NCI-H2227 (cell line): ENCODE measurements at regions not wholly inside any gene's neighbourhood (a gene's known extent, or its start where the extent isn't known, plus 50 kb on each side); places are given as distances from the start of the nearest gene placed in this dataset.

Experiments
- DNase-seq: peaks from one replicate; lab custom pipeline; 2025; ENCODE audit not compliant: unreplicated experiment; lab: John Stamatoyannopoulos, UW

DNA sequence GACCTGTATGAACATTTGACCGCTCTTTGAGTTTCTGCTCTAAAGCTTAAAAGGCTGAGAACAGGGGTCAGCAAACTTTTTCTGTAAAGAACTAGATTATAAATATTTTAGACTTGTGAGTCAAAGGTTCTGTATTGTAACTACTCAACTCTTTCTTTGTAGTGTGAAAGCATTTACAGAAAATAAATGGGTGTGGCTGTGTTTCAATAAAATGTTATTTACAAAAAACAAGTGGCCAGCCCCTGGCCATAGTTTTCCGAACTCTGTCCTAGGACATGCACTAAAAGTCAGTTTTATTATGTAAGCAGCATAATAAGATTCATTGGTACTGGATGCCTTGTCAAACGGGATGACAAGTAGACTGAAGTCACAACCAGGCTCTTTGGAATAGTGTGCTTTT is 434.9 kb downstream of the ZEB2 start:
- DNase-seq = no peak

GRCh38 chr2:144084114-144084661 is 435.7 kb downstream of the ZEB2 start:
- DNase-seq = no peak

DNA sequence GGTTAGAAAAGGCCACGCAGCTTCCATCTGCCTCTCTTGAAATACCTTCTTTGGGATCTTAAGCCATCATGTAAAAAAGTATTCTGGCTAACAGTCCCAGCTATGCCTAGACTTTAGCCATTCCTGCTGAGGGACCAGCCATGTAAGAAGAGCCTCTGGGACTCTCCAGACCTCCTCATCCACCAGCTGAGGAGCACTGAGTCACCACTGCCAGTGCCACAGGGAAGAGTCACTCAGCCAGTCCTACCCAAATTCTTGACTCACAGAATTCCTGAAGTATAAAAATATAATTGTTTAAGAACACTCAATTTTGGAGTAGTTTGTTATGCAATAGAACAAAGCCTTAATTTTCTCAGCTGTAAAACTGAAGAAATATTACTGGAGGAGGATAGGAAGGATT is 436.7 kb downstream of the ZEB2 start:
- no peak for DNase-seq

GRCh38 chr2:144082777-144083176 is 437.1 kb downstream of the ZEB2 start:
- no peak for DNase-seq

- DNase-seq = no peak
Observed at GRCh38 chr2:144082327-144082726, 437.6 kb downstream of the ZEB2 start.

DNA sequence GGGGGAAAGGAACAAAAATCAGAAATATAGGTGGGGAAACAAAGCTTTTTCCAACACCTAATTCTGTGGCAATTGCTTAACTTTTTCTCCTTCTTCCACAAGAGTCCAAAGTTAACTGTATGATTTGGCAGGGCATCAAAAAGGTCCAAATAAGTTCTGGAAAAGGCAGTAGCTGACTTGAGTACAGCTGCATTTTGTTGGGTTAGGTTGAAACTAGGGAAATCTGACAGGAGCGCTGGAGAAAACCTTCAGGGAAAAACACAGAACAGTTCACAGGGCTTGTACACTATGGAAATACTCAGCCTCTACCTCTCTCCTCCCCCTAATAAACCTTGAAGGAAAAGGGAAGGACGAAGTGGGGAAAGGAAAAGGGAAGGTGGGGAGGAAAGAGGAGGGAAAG is 438.6 kb downstream of the ZEB2 start:
- no peak for DNase-seq

- DNase-seq = no peak
Observed at GRCh38 chr2:144079803-144080202, 440.1 kb downstream of the ZEB2 start.

DNA sequence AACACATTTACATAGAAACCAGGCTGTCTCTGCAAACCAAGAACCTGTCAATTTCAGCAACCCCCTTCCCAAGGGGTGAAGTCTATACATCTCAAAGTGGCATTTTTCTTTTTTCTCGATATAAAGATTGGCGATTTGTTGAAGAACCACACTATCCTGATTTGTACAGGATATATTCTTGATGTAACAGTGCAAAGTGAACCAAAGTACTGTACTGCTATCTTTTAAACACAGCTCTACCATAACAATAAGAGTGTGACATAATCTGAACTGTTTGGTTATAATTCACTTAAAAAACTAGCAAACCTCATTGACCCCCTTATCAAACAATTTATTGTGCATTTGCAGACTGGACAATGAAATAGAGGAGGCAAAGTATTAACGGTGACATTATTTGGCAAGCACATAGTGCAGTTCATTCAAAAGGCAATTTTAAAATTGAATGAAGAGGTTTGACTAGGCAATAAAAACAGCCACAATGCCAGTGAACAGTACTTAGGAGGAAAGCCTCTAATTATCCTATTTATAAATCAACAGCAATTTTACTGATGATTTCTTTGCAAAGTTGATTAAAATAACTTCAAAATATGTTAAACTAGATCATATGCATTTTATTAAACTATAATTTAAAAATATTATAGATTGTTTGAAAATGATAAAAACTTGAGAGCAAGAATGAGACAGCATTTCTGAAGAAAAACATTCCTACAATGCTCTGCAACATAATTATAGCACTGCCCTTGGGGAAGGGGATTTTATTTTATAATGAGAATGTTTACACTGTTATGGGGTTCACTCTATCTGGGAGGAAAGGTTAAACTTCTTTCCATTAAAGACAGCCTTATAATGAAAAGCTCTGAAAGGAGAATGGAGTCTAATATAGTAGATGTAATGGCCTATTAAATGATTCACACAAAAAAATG is 440.9 kb downstream of the ZEB2 start:
- DNase-seq = peak; percentile 75

DNA sequence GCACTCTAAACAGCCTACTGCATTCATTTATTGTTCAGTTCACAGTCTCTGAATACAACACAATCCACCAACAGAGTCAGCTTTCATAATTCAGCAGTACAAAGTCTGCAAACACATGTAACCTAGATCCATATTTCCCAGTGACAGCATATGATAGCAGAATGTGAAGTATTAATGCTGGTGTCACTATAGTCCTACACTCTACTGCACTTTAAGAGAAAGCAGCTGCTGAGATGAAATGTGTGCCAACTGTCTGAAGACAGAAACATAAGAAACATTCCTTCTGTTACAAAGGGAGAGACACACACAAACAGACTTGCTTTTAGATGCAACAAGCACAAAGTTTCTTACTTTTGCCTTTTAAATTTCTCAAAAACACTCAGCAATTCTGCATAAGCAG is 441.8 kb downstream of the ZEB2 start:
- no peak for DNase-seq

- no peak for DNase-seq
Observed at GRCh38 chr2:144074450-144074849, 445.5 kb downstream of the ZEB2 start.

DNA sequence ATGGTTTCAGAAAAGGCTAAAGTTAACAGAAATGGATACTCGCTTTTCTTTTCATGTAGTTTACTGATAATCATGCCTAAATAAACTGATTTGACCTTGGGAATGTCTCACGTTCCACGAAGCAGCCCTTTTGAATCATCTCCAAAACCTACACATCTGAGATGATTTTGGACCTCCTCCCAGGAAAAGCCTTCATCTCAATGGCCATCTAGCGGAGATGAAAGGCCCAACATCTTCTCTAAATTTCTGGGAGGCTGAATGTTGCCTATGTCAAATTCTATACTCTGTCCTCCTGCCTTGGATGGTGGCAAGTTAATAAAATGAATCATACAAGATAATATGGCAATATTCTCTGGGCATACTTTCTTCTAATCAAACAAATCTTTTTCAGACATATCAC is 448.5 kb downstream of the ZEB2 start:
- no peak for DNase-seq

- peak; percentile 32 for DNase-seq
Observed at GRCh38 chr2:144067506-144067905, 452.4 kb downstream of the ZEB2 start.

GRCh38 chr2:144063602-144064001 is 456.3 kb downstream of the ZEB2 start:
- no peak for DNase-seq

GRCh38 chr2:144054911-144055310 is 465.0 kb downstream of the ZEB2 start:
- DNase-seq = no peak

DNA sequence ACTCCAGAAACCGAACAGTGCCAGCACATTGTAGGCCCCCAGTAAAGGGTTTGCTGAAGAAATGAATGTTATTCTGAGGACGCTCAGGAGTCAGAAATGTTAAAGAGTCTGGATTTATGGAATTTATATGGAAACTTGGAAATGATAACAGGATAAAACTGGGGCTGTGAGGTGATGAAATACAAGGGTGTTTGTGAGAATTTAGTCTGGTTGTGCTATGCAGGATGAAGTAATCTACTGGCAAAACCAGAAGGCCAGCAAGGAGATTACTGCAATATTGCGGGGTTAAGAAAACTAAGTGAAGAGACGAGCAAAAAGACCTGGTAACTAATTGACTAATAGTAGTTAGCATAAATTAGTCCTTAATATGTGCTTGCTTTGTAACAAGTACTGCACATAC is 467.8 kb downstream of the ZEB2 start:
- no peak for DNase-seq

GRCh38 chr2:144049137-144049536 is 470.8 kb downstream of the ZEB2 start:
- DNase-seq = no peak

GRCh38 chr2:144048631-144049060 is 471.3 kb downstream of the ZEB2 start:
- DNase-seq = no peak

DNA sequence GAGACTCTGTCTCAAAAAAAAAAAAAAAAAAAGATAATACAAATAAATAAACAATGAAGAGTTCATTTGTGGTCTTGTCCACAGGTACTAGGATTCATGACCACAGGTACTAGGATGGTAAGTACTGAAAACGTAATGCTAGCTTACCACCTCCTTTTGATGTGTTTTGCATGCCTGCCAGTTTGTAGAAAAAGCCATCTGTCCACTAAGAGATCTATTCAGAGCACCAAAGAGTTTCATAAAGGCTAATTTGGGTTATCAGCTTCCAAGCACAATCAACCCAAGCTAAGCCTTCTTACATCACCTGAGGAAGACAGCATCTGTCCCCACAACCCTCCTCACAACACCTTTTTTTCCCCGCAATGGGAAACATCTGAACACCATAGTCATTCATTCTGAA is 477.2 kb downstream of the ZEB2 start:
- DNase-seq = no peak

DNA sequence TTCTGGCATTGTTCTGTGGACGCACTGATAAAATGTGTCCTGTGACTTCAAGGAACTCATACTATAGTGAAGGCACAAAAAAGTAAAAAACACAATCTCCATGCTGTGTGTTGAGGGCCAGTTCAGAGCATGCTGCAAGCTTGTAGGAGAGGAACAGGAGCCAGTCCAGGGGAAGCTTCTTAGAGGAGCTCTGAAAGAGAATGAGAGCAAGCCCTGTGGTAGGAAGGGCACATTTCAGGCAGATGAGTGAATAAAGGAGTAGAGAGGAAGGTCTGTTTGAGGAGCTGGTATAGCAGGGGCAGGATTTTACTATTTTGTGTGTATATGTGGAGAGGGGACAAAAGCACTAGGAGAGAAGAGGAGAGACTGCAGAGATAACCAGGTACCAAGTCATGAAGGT is 478.3 kb downstream of the ZEB2 start:
- DNase-seq = no peak

GRCh38 chr2:144040834-144041233 is 479.1 kb downstream of the ZEB2 start:
- no peak for DNase-seq

GRCh38 chr2:144032566-144032965 is 487.4 kb downstream of the ZEB2 start:
- no peak for DNase-seq

GRCh38 chr2:144030791-144031190 is 489.1 kb downstream of the ZEB2 start:
- no peak for DNase-seq

DNA sequence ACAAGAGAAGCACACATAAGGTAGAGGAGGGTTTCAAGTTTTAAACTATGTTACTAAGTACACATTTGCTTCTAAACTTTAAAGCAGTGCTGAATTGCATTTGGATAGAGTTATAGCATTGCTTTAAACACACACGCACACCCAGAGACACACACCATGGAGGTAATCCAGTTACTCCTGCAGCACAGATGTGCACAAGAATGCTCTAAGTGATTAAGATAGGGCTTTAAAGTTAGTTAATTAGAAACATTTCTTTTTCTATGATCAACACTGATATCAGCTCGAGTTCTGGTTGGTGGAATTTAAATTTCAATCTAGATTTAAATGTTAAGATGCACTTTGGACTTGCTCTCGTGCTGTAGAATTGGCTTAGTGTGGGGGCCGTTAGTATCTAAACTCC is 492.3 kb downstream of the ZEB2 start:
- no peak for DNase-seq
